ENCODE measurements at regions not wholly inside any gene's neighbourhood (a gene's known extent, or its start where the extent isn't known, plus 50 kb on each side); places are given as distances from the start of the nearest gene placed in this dataset.

DNA sequence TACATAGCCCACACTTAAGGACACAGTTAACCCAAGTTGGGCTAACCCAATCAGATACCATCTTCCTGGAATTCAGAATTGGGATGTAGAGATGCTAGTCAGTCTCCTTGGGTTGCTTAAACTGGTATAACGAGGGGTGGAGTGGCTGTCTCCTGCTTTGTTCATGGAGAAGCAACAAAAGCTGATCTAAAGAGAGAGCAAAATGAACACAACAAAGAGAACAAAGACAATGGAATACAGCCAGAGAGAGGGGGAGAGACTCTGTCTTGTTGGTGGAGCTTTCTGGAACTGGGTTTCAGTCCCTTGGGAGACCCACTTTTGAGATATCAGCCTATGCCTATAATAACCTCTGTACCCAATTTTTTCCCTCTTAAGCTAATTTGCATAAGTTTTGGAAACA is 138.1 kb downstream of the ATG4C start:
- Histone ChIP-seq H2AFZ (no peak overlapping the region), H3K27ac (no peak overlapping the region), H3K9me2 (ENCODE audit: insufficient read depth) (no peaks in the 10 kb centered on the region), H3K79me2 (ENCODE audit: low read depth) (no peaks in the 10 kb centered on the region), H3K4me2 (no peak overlapping the region), H3F3A (ENCODE audit: insufficient read depth, low read depth) (no peaks in the 10 kb centered on the region), H3K4me1 (replicated peaks; ENCODE audit: insufficient read depth) (no peaks in the 10 kb centered on the region), H3K27me3 (ENCODE audit: insufficient read depth, low read depth) (peaks cover 79% of the 10 kb centered on the region), H3K36me3 (ENCODE audit: low read depth) (no peaks in the 10 kb centered on the region), H3K4me3 (no peak overlapping the region), H4K20me1 (ENCODE audit: insufficient read depth) (no peaks in the 10 kb centered on the region), H3K9me3 (ENCODE audit: insufficient read depth, low read depth) (no peaks in the 10 kb centered on the region; the same call in 1 of the 2 replicates)
- no peak for DNase-seq
- BruUV-seq (replicated peaks) = no TSS peak
- TF ChIP-seq CTCF (conservative IDR thresholded peaks at IDR 0.05) = no peak
- TF ChIP-seq EZH2 (IDR thresholded peaks at IDR 0.05; ENCODE audit: low read depth) = no peak
- intact Hi-C loops (cut with micrococcal nuclease; ENCODE audit: unreplicated experiment) = no loop called here
- CTCF ChIA-PET = no interaction called here
- POLR2A ChIA-PET (ENCODE audit: unreplicated experiment) = no interaction called here

DNA sequence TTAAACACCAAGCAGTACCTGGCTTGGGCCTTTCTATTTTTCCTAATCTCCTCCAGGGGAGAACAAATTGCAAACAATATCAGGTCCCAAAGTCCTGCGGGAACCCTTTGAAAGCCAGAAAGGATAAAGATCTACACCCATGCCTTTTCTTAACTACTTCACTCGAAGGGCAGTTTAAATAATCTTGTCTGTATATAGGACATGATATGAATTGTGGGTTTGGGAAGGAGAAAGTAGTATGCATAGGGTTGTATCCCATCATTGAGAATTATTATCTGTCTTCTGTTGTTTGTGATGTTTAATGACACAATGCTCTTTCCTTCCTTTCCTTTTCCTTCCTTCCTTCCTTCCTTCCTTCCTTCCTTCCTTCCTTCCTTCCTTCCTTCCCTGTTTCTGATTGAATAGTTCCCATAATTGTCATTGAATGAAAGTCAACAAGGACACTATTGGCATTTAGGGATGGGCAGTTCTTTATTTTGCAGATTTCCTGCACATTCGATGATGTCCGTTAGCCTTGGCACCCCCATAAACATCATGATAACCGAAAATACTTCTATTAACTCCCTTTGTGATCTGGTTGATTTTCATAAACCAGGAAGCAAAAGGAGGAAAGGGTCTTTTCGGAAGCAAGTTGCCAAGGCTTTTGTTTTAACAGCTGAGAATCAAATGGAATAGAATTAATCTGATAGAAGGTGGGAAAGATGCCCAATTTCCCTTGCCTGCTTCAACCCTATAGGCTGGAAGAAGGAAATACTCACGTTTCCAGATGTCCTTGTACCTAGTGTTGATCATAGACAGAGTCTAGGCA is 141.3 kb downstream of the ATG4C start:
- Histone ChIP-seq H3K27ac (no peak overlapping the region), H3K4me1 (replicated peaks; ENCODE audit: insufficient read depth) (no peaks in the 10 kb centered on the region), H4K20me1 (ENCODE audit: insufficient read depth) (no peaks in the 10 kb centered on the region), H3K79me2 (ENCODE audit: low read depth) (no peaks in the 10 kb centered on the region), H3K4me3 (no peak overlapping the region), H2AFZ (no peak overlapping the region), H3K27me3 (ENCODE audit: insufficient read depth, low read depth) (peaks cover 77% of the 10 kb centered on the region), H3K9me3 (ENCODE audit: insufficient read depth, low read depth) (no peaks in the 10 kb centered on the region; the same call in 1 of the 2 replicates), H3F3A (ENCODE audit: insufficient read depth, low read depth) (no peaks in the 10 kb centered on the region), H3K9me2 (ENCODE audit: insufficient read depth) (no peaks in the 10 kb centered on the region), H3K36me3 (ENCODE audit: low read depth) (no peaks in the 10 kb centered on the region), H3K4me2 (no peak overlapping the region)
- ChIA-PET CTCF (interaction anchor here (0.6 kb wide), 1 partner anchor 174 kb away, joined by 4 read pairs; no protein-coding TSS in a partner anchor), POLR2A (ENCODE audit: unreplicated experiment) (no interaction called here)
- intact Hi-C loops (cut with micrococcal nuclease; ENCODE audit: unreplicated experiment) = no loop called here
- no peak for TF ChIP-seq CTCF (conservative IDR thresholded peaks at IDR 0.05)
- TF ChIP-seq EZH2 (IDR thresholded peaks at IDR 0.05; ENCODE audit: low read depth) = no peak
- no TSS peak for BruUV-seq (replicated peaks)
- DNase-seq = no peak

GRCh38 chr1:62926681-62927252 is 142.8 kb downstream of the ATG4C start:
- BruUV-seq (replicated peaks) = no TSS peak
- POLR2A ChIA-PET (ENCODE audit: unreplicated experiment) = interaction anchor here (0.6 kb wide), 1 partner anchor 983 kb away, joined by 6 read pairs; no protein-coding TSS in a partner anchor
- no peak overlapping the region for H3K4me3 ChIP-seq

More at GRCh38 chr1:62926681-62927252, 142.8 kb downstream of the ATG4C start:
- intact Hi-C loops (cut with micrococcal nuclease; ENCODE audit: unreplicated experiment) = no loop called here
- no peak overlapping the region for H3K4me2 ChIP-seq
- no peaks in the 10 kb centered on the region for H3F3A ChIP-seq (ENCODE audit: insufficient read depth, low read depth)
- DNase-seq = no peak
- peaks cover 78% of the 10 kb centered on the region for H3K27me3 ChIP-seq (ENCODE audit: insufficient read depth, low read depth)
- no peaks in the 10 kb centered on the region for H3K4me1 ChIP-seq (replicated peaks; ENCODE audit: insufficient read depth)
- TF ChIP-seq CTCF (conservative IDR thresholded peaks at IDR 0.05) = no peak; the same call in 1 of the 2 replicates
- no peak for TF ChIP-seq EZH2 (IDR thresholded peaks at IDR 0.05; ENCODE audit: low read depth)
- H3K9me2 ChIP-seq (ENCODE audit: insufficient read depth) = no peaks in the 10 kb centered on the region
- no peaks in the 10 kb centered on the region for H3K79me2 ChIP-seq (ENCODE audit: low read depth)
- H2AFZ ChIP-seq = no peak overlapping the region
- no peaks in the 10 kb centered on the region; the same call in 1 of the 2 replicates for H3K9me3 ChIP-seq (ENCODE audit: insufficient read depth, low read depth)
- H3K27ac ChIP-seq = no peak overlapping the region
- no peaks in the 10 kb centered on the region for H3K36me3 ChIP-seq (ENCODE audit: low read depth)
- CTCF ChIA-PET = no interaction called here
- no peaks in the 10 kb centered on the region for H4K20me1 ChIP-seq (ENCODE audit: insufficient read depth)
